ENCODE measurements at regions not wholly inside any gene's neighbourhood (a gene's known extent, or its start where the extent isn't known, plus 50 kb on each side); places are given as distances from the start of the nearest gene placed in this dataset.

DNA sequence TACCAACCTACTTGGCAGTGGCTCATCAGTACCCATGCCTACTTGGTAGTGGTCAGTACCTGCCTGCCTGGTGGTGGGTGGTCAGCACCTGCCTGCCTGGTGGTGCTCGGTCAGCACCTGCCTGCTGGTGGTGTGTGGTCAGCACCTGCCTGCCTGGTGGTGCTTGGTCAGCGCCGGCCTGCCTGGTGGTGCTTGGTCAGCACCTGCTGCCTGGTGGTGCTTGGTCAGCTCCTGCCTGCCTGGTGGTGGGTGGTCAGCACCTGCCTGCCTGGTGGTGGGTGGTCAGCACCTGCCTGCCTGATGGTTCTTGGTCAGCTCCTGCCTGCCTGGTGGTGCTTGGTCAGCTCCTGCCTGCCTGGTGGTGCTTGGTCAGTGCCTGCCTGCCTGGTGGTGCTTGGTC lies 329.6 kb downstream of the RRAGC start (continued):
- TF ChIP-seq RREB1 (CRISPR knock-in tag; IDR thresholded peaks at IDR 0.05) (no peak), RBM14 (IDR thresholded peaks at IDR 0.05; ENCODE audit: borderline replicate concordance, insufficient read depth, low read depth, low read length) (no peak), ZKSCAN1 (IDR thresholded peaks at IDR 0.05; ENCODE audit: low read depth, low read length) (no peak), FOXA3 (CRISPR knock-in tag; conservative IDR thresholded peaks at IDR 0.05 in 1 of 2, IDR thresholded peaks at IDR 0.05 in 1 of 2) (no peak)

DNA sequence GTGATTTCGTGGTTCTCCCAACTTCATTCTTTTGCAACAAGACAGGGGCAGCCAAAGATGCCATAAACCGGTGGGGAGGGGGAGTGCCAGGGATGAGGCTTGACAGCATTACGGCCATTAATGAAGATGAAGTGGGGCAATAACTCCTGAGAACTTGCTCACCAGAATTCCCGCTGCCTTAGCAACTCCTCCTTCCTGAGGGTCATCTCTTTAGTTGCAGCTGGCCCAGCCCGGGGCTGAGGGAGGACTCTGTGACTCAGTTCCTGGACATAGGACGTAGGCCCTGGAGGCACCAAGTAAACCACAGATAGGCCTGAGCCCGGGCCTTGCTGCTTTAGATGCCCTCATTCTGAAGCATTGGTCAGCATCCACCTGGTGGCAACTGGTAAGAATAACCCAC lies 330.2 kb downstream of the RRAGC start:
- H3K4me1 ChIP-seq (replicated peaks in 1 of 2; ENCODE audit: control insufficient read depth in 2 of 2, insufficient read depth in 2 of 2, low read length in 2 of 2): peaks cover 29 to 41% of the 10 kb centered on the region in 2 experiments
- H3K9ac ChIP-seq (ENCODE audit: insufficient read depth in 1 of 2, low read depth in 2 of 2, low read length in 2 of 2): no peak overlapping the region
- H3K27ac ChIP-seq (ENCODE audit: extremely low read depth, low read depth, low read length): no peak overlapping the region
- in situ Hi-C loops (cut with MboI): no loop called here
- no peak for FAIRE-seq
- no peak overlapping the region for H3K4me3 ChIP-seq
- POLR2A ChIA-PET: interaction anchor here (0.7 to 0.8 kb wide), 2 partner anchors 12 to 19 kb away, joined by 3 to 6 read pairs; no protein-coding TSS in a partner anchor
- no peak for DNase-seq (ENCODE audit: extremely low read depth in 1 of 4, low spot score in 3 of 4)
- no TSS peak for BruUV-seq (replicated peaks)
- H3K36me3 ChIP-seq (ENCODE audit: control insufficient read depth, insufficient read depth, low read length): no peaks in the 10 kb centered on the region
- H4K20me1 ChIP-seq (replicated peaks; ENCODE audit: control insufficient read depth, insufficient read depth, low read length): no peaks in the 10 kb centered on the region
- 79% methylated on average over 7 of the region's 7 CpGs for WGBS (ENCODE audit: insufficient coverage, low coverage, missing lambda C conversion rate)
- intact Hi-C loops (cut with micrococcal nuclease): no loop called here
- ATAC-seq: no peak
- H3K9me1 ChIP-seq (ENCODE audit: control insufficient read depth, insufficient read depth, low read length): no peaks in the 10 kb centered on the region
- H3K9me3 ChIP-seq (replicated peaks; ENCODE audit: control insufficient read depth, insufficient read depth, low read depth, low read length): no peaks in the 10 kb centered on the region
- no peaks in the 10 kb centered on the region for H3K27me3 ChIP-seq (ENCODE audit: control insufficient read depth in 2 of 2, insufficient read depth in 2 of 2, low read length in 2 of 2)
- peak overlapping the region; percentile 84; the same call in 1 of the 2 replicates for H2AFZ ChIP-seq (ENCODE audit: low read depth, low read length)
- CTCF ChIA-PET (ENCODE audit: low intra/inter-chr PET ratio): no interaction called here
- no peaks in the 10 kb centered on the region for H3K79me2 ChIP-seq (ENCODE audit: control insufficient read depth, insufficient read depth, low read length)
- no peak overlapping the region for H3K4me2 ChIP-seq (ENCODE audit: insufficient read depth, low read length)
- TF ChIP-seq, protein P1, sequence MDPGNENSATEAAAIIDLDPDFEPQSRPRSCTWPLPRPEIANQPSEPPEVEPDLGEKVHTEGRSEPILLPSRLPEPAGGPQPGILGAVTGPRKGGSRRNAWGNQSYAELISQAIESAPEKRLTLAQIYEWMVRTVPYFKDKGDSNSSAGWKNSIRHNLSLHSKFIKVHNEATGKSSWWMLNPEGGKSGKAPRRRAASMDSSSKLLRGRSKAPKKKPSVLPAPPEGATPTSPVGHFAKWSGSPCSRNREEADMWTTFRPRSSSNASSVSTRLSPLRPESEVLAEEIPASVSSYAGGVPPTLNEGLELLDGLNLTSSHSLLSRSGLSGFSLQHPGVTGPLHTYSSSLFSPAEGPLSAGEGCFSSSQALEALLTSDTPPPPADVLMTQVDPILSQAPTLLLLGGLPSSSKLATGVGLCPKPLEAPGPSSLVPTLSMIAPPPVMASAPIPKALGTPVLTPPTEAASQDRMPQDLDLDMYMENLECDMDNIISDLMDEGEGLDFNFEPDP (CRISPR knock-in tag; IDR thresholded peaks at IDR 0.05): no peak
- TF ChIP-seq, protein P2, sequence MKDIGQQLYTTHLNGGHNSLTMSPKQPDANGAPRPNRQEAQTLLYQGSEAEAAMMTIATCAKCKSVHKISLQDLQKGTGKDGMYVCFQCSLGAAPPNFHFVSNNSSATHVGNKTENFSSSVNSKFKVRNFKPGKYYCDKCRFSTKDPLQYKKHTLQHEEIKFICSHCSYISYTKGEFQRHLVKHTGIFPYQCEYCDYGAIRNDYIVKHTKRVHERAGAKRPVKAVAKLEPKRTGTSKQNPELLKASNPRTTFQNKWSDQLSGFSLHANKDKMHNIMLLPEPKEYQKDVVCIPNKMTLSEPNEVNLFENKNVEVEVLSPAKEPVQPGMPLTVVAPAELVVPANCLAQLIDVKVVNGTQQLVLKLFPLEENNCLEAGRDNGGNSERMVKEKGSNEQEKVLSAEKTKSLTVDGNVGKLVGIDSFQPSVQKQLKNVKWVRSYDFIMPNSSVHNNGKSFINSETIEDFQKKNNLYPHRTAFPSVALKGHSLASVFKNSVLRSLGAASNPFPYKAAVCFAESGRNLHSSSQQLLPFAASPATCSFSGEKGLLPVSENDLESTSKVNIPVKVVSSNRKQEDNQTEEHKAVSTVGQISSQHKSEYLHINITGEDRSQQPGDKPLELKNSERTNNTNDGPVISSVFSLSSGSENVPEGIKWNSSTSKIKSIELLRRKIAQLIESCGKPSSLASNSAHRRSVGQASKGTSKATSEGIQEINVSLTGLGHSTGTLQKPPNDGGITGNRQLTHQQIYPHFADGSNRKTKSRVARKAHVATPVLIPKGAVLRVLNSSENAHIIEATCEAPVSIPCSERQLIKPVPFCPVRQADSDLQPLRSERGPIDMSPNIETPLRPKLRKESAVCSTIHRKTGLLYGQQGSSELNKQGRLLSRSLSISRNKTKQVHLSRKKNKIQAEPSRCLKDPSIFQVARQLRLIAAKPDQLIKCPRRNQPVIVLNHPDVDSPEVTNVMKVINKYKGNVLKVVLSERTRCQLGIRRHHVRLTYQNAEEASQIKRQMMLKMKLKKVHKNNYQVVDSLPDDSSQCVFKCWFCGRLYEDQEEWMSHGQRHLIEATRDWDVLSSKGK (CRISPR knock-in tag; IDR thresholded peaks at IDR 0.05): no peak
- TF ChIP-seq, protein P3, sequence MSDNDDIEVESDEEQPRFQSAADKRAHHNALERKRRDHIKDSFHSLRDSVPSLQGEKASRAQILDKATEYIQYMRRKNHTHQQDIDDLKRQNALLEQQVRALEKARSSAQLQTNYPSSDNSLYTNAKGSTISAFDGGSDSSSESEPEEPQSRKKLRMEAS (CRISPR knock-in tag; IDR thresholded peaks at IDR 0.05): no peak

Data from K562 (cell line).